Liver (tissue), 8 donors: ENCODE measurements at regions not wholly inside any gene's neighbourhood (a gene's known extent, or its start where the extent isn't known, plus 50 kb on each side); places are given as distances from the start of the nearest gene placed in this dataset.

Source experiments
- DNase-seq: peaks from one replicate; pipeline ENCODE4 v3.0.0-alpha.2; 2017; ENCODE audit warnings: low spot score
- H3K27ac ChIP-seq, 2 donors: one replicate each; pipeline ENCODE4 v1.7.0; 2013; ENCODE audit warnings: inconsistent platforms in 2 of 2, low read length in 2 of 2, control low read depth in 1 of 2, low read depth in 1 of 2, mild to moderate bottlenecking in 1 of 2
- H3K27me3 ChIP-seq, 4 donors: one replicate each; pipeline versions ENCODE4 v1.6.1 to v1.7.0; 2013; ENCODE audit warnings: low read length in 3 of 4, inconsistent platforms in 1 of 4, mild to moderate bottlenecking in 1 of 4, moderate library complexity in 1 of 4; ENCODE audit not compliant: control insufficient read depth in 4 of 4, insufficient read depth in 4 of 4
- H3K36me3 ChIP-seq, 4 donors: one replicate each; pipeline versions ENCODE4 v1.6.1 to v1.7.0; 2013; ENCODE audit warnings: low read length in 3 of 4, mild to moderate bottlenecking in 3 of 4, low read depth in 1 of 4, moderate library complexity in 1 of 4; ENCODE audit not compliant: control insufficient read depth in 4 of 4, insufficient read depth in 3 of 4
- H3K4me1 ChIP-seq, 4 donors: one replicate each; pipeline versions ENCODE4 v1.6.1 to v1.7.0; 2013; ENCODE audit warnings: low read length in 3 of 4, mild to moderate bottlenecking in 3 of 4, moderate library complexity in 1 of 4; ENCODE audit not compliant: control insufficient read depth in 4 of 4, insufficient read depth in 4 of 4
- H3K4me3 ChIP-seq, 3 donors: one replicate each; pipeline versions ENCODE4 v1.6.1 to v1.7.0; 2013; ENCODE audit warnings: low read length in 3 of 3, control low read depth in 1 of 3, low read depth in 1 of 3, mild to moderate bottlenecking in 1 of 3
- H3K9ac ChIP-seq, 2 donors: one replicate each; pipeline ENCODE4 v1.7.0; 2013; ENCODE audit warnings: low read length in 2 of 2, mild to moderate bottlenecking in 2 of 2, moderate library complexity in 2 of 2, control low read depth in 1 of 2, low read depth in 1 of 2
- H3K9me3 ChIP-seq, 4 donors: one replicate each; pipeline versions ENCODE4 v1.6.1 to v1.7.0; 2013; ENCODE audit warnings: low read length in 3 of 4; ENCODE audit not compliant: control insufficient read depth in 4 of 4
- EGR1 ChIP-seq, 2 donors: IDR thresholded peaks; 2 replicates each; pipeline ENCODE4 v1.6.1; 2016 to 2018; ENCODE audit warnings: antibody characterized with exemption in 2 of 2, low read depth in 2 of 2
- FOXA1 ChIP-seq: IDR thresholded peaks from 2 replicates; pipeline ENCODE4 v1.6.1; 2016; ENCODE audit warnings: antibody characterized with exemption
- FOXA2 ChIP-seq: IDR thresholded peaks from 2 replicates; pipeline ENCODE4 v1.6.1; 2016; ENCODE audit warnings: antibody characterized with exemption
- HNF4G ChIP-seq: IDR thresholded peaks from 2 replicates; pipeline ENCODE4 v1.6.1; 2016; ENCODE audit warnings: antibody characterized with exemption
- JUND ChIP-seq, 2 donors: IDR thresholded peaks; 2 replicates each; pipeline ENCODE4 v1.6.1; 2016; ENCODE audit warnings: antibody characterized with exemption in 2 of 2
- NR2F2 ChIP-seq: IDR thresholded peaks from 2 replicates; pipeline ENCODE4 v1.6.1; 2016; ENCODE audit warnings: antibody characterized with exemption
- RAD21 ChIP-seq, 2 donors: IDR thresholded peaks; 2 replicates each; pipeline ENCODE4 v1.6.1; 2016; ENCODE audit warnings: antibody characterized with exemption in 2 of 2, mild to moderate bottlenecking in 2 of 2
- RXRA ChIP-seq, 2 donors: IDR thresholded peaks; 2 replicates each; pipeline ENCODE4 v1.6.1; 2017 to 2018; ENCODE audit warnings: antibody characterized with exemption in 2 of 2, mild to moderate bottlenecking in 1 of 2
- SP1 ChIP-seq: IDR thresholded peaks from 2 replicates; pipeline ENCODE4 v1.6.1; 2018; ENCODE audit warnings: antibody characterized with exemption, mild to moderate bottlenecking
- TAF1 ChIP-seq: conservative IDR thresholded peaks from 2 replicates; pipeline ENCODE4 v1.6.1; 2016; ENCODE audit warnings: antibody characterized with exemption, mild to moderate bottlenecking
- YY1 ChIP-seq: IDR thresholded peaks from 2 replicates; pipeline ENCODE4 v1.6.1; 2016; ENCODE audit warnings: antibody characterized with exemption, mild to moderate bottlenecking
- WGBS: extraction: QIAGEN DNeasy Blood & Tissue Kit; methylation state at CpG from one replicate; pipeline ENCODE4 v1.1.7; 2013; 5-methylcytosine and 5-hydroxymethylcytosine counted together
- TF ChIP-seq, protein P1 (sequence below): IDR thresholded peaks from 2 replicates; pipeline ENCODE4 v1.6.1; 2016; ENCODE audit warnings: antibody characterized with exemption, mild to moderate bottlenecking
- TF ChIP-seq, protein P2 (sequence below): IDR thresholded peaks from 2 replicates; pipeline ENCODE4 v1.6.1; 2016; ENCODE audit warnings: antibody characterized with exemption
- TF ChIP-seq, protein P3 (sequence below): fragments of 150-350 bp; IDR thresholded peaks from 2 replicates; pipeline ENCODE4 v1.5.1; 2017; ENCODE audit warnings: improper control_type of control experiment, low read depth, low read length; ENCODE audit not compliant: missing input control
- TF ChIP-seq, protein P4 (sequence below): IDR thresholded peaks from 2 replicates; pipeline ENCODE4 v1.6.1; 2016; ENCODE audit warnings: antibody characterized with exemption
- TF ChIP-seq, protein P5 (sequence below): IDR thresholded peaks from 2 replicates; pipeline ENCODE4 v1.6.1; 2016; ENCODE audit warnings: antibody characterized with exemption
- donor health status: healthy.
- donor health status: healthy.
- donor health status: healthy.
- donor health status: healthy.
- donor health status: healthy.

DNA sequence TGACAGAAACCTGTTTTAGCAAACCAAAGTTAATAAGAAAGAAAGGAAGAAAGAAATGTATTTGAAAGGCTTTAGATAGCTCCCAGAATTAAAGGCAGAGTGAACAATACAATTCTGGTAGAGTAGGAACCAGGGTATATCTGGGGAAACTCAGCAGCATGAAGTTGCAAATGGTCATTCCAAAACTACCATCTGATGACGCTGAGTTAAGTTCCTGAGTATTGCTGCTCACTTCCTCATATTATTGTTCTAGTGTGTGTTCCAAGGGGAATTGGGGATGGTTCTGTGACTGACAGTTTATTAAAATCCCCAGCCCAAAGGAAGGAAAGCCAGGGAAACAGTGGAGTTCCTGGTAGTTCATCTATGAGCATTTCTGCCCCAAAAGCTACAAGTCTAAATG, 88.3 kb upstream of the FRMD4B start:
- 67% methylated on average over 1 of the region's 1 CpG for WGBS
- no peak overlapping the region for H3K4me3 ChIP-seq
- TF ChIP-seq HNF4G (no peak), NR2F2 (no peak), TAF1 (no peak), FOXA2 (no peak), SP1 (no peak), RXRA (IDR thresholded peaks at IDR 0.05) (no peak), FOXA1 (no peak), RAD21 (IDR thresholded peaks at IDR 0.05) (no peak), YY1 (no peak), EGR1 (IDR thresholded peaks at IDR 0.05; ENCODE audit: low read depth in 2 of 2) (no peak), JUND (IDR thresholded peaks at IDR 0.05) (no peak)
- TF ChIP-seq, protein P1, sequence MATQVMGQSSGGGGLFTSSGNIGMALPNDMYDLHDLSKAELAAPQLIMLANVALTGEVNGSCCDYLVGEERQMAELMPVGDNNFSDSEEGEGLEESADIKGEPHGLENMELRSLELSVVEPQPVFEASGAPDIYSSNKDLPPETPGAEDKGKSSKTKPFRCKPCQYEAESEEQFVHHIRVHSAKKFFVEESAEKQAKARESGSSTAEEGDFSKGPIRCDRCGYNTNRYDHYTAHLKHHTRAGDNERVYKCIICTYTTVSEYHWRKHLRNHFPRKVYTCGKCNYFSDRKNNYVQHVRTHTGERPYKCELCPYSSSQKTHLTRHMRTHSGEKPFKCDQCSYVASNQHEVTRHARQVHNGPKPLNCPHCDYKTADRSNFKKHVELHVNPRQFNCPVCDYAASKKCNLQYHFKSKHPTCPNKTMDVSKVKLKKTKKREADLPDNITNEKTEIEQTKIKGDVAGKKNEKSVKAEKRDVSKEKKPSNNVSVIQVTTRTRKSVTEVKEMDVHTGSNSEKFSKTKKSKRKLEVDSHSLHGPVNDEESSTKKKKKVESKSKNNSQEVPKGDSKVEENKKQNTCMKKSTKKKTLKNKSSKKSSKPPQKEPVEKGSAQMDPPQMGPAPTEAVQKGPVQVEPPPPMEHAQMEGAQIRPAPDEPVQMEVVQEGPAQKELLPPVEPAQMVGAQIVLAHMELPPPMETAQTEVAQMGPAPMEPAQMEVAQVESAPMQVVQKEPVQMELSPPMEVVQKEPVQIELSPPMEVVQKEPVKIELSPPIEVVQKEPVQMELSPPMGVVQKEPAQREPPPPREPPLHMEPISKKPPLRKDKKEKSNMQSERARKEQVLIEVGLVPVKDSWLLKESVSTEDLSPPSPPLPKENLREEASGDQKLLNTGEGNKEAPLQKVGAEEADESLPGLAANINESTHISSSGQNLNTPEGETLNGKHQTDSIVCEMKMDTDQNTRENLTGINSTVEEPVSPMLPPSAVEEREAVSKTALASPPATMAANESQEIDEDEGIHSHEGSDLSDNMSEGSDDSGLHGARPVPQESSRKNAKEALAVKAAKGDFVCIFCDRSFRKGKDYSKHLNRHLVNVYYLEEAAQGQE, result no peak
- TF ChIP-seq, protein P2, sequence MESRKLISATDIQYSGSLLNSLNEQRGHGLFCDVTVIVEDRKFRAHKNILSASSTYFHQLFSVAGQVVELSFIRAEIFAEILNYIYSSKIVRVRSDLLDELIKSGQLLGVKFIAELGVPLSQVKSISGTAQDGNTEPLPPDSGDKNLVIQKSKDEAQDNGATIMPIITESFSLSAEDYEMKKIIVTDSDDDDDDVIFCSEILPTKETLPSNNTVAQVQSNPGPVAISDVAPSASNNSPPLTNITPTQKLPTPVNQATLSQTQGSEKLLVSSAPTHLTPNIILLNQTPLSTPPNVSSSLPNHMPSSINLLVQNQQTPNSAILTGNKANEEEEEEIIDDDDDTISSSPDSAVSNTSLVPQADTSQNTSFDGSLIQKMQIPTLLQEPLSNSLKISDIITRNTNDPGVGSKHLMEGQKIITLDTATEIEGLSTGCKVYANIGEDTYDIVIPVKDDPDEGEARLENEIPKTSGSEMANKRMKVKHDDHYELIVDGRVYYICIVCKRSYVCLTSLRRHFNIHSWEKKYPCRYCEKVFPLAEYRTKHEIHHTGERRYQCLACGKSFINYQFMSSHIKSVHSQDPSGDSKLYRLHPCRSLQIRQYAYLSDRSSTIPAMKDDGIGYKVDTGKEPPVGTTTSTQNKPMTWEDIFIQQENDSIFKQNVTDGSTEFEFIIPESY, result no peak
- TF ChIP-seq, protein P3, sequence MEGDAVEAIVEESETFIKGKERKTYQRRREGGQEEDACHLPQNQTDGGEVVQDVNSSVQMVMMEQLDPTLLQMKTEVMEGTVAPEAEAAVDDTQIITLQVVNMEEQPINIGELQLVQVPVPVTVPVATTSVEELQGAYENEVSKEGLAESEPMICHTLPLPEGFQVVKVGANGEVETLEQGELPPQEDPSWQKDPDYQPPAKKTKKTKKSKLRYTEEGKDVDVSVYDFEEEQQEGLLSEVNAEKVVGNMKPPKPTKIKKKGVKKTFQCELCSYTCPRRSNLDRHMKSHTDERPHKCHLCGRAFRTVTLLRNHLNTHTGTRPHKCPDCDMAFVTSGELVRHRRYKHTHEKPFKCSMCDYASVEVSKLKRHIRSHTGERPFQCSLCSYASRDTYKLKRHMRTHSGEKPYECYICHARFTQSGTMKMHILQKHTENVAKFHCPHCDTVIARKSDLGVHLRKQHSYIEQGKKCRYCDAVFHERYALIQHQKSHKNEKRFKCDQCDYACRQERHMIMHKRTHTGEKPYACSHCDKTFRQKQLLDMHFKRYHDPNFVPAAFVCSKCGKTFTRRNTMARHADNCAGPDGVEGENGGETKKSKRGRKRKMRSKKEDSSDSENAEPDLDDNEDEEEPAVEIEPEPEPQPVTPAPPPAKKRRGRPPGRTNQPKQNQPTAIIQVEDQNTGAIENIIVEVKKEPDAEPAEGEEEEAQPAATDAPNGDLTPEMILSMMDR, result no peak
- TF ChIP-seq, protein P4, sequence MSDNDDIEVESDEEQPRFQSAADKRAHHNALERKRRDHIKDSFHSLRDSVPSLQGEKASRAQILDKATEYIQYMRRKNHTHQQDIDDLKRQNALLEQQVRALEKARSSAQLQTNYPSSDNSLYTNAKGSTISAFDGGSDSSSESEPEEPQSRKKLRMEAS, result no peak
- H3K36me3 ChIP-seq, result no peaks in the 10 kb centered on the region
- peaks cover 0 to 3% (median 0%) of the 10 kb centered on the region in 4 donors for H3K4me1 ChIP-seq
- no peak for DNase-seq
- H3K27ac ChIP-seq, result no peak overlapping the region
- H3K9me3 ChIP-seq, result no peaks in the 10 kb centered on the region
- peaks cover 0 to 5% (median 0%) of the 10 kb centered on the region in 4 donors for H3K27me3 ChIP-seq
- no peak overlapping the region for H3K9ac ChIP-seq

DNA sequence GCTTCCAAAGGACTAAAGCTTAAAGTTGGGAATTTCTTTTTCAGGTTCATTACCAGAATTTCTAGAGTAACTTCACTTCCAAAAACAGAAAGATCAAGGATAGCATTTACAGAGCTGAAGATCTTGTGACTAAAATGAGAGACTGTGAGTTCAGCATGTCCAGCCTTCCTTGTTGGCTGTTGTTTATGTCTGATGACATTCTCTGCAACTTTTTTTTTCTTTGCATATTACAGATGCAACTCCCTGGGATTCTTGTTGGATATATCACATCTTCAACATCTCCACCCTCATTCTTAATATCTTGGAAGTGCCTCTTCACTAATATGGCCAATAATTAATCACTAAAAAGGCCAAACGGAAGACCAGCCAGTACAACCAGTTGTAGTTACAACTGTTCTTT, 86.2 kb upstream of the FRMD4B start:
- TF ChIP-seq NR2F2 (no peak), YY1 (no peak), RAD21 (IDR thresholded peaks at IDR 0.05) (no peak), TAF1 (no peak)
- TF ChIP-seq, protein P3, result no peak
- TF ChIP-seq, protein P5, sequence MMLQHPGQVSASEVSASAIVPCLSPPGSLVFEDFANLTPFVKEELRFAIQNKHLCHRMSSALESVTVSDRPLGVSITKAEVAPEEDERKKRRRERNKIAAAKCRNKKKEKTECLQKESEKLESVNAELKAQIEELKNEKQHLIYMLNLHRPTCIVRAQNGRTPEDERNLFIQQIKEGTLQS, result no peak
- TF ChIP-seq, protein P2, result no peak
- Histone ChIP-seq H3K9me3 (no peaks in the 10 kb centered on the region), H3K36me3 (no peaks in the 10 kb centered on the region), H3K27ac (no peak overlapping the region), H3K4me1 (peaks cover 0 to 3% (median 0%) of the 10 kb centered on the region in 4 donors), H3K4me3 (no peak overlapping the region), H3K9ac (no peak overlapping the region), H3K27me3 (peaks cover 0 to 5% (median 0%) of the 10 kb centered on the region in 4 donors)
- 89% methylated on average over 1 of the region's 1 CpG for WGBS
- DNase-seq, result no peak
